BLaER1 treated with 17β-estradiol and CSF1 and Interleukin-3, amounts not matched to agents 10 nM and 100 nM (cell line): ENCODE measurements at regions not wholly inside any gene's neighbourhood (a gene's known extent, or its start where the extent isn't known, plus 50 kb on each side); places are given as distances from the start of the nearest gene placed in this dataset.
"Not testable (repeated sequence)": the region's sequence is repeated elsewhere in the genome, so short reads cannot be mapped to it uniquely, and the experiment has no call there.

Source experiments
- H3K27ac ChIP-seq, 11 experiments: shearing (Covaris generic); formaldehyde crosslinking; 2 replicates each; pipeline ENCODE4 v1.8.1; 2022
- H3K27me3 ChIP-seq, 11 experiments: shearing (Covaris generic); formaldehyde crosslinking; 2 replicates each; pipeline ENCODE4 v1.8.1; 2022
- H3K36me3 ChIP-seq, 11 experiments: shearing (Covaris generic); formaldehyde crosslinking; 2 replicates each; pipeline ENCODE4 v1.8.1; 2022
- H3K4me1 ChIP-seq, 10 experiments: shearing (Covaris generic); formaldehyde crosslinking; 2 replicates each; pipeline ENCODE4 v1.8.1; 2022
- H3K4me2 ChIP-seq, 11 experiments: shearing (Covaris generic); formaldehyde crosslinking; 2 replicates each; pipeline ENCODE4 v1.8.1; 2022
- H3K4me3 ChIP-seq, 10 experiments: shearing (Covaris generic); formaldehyde crosslinking; 2 replicates each; pipeline ENCODE4 v1.8.1; 2022
- H3K9ac ChIP-seq, 11 experiments: shearing (Covaris generic); formaldehyde crosslinking; 2 replicates each; pipeline ENCODE4 v1.8.1; 2022
- H3K9me3 ChIP-seq, 11 experiments: shearing (Covaris generic); formaldehyde crosslinking; replicated peaks in 1 of 11; 2 replicates each; pipeline ENCODE4 v1.8.1; 2022
- H4K20me1 ChIP-seq, 11 experiments: shearing (Covaris generic); formaldehyde crosslinking; 2 replicates each; pipeline ENCODE4 v1.8.1; 2022
- Cebpa-rat ChIP-seq, 11 experiments: shearing (Covaris generic); IDR thresholded peaks; 2 replicates each; pipeline ENCODE4 v1.8.1; 2022

- H3K27ac ChIP-seq = no peak overlapping the region
- H3K9ac ChIP-seq = no peak overlapping the region
- no peak overlapping the region for H3K4me3 ChIP-seq
- no peak for TF ChIP-seq Cebpa-rat (IDR thresholded peaks at IDR 0.05)
- H3K4me2 ChIP-seq = no peak overlapping the region
- H3K36me3 ChIP-seq = no peaks in the 10 kb centered on the region
- no peaks in the 10 kb centered on the region for H3K9me3 ChIP-seq
- H4K20me1 ChIP-seq = no peaks in the 10 kb centered on the region
- no peaks in the 10 kb centered on the region for H3K4me1 ChIP-seq
- no peaks in the 10 kb centered on the region for H3K27me3 ChIP-seq
Measured at GRCh38 chr21:27795418-27795817, 828.5 kb upstream of the ADAMTS5 start.

GRCh38 chr21:27793901-27794300 is 827.0 kb upstream of the ADAMTS5 start:
- H3K4me2 ChIP-seq = no peak overlapping the region
- no peaks in the 10 kb centered on the region for H3K27me3 ChIP-seq
- no peak for TF ChIP-seq Cebpa-rat (IDR thresholded peaks at IDR 0.05)
- H3K4me3 ChIP-seq = no peak overlapping the region
- no peaks in the 10 kb centered on the region for H3K4me1 ChIP-seq
- peaks cover 0 to 1% (median 0%) of the 10 kb centered on the region in 11 experiments; a peak in 1 of 22 replicates for H3K9me3 ChIP-seq
- no peaks in the 10 kb centered on the region for H4K20me1 ChIP-seq
- H3K36me3 ChIP-seq = no peaks in the 10 kb centered on the region
- H3K9ac ChIP-seq = no peak overlapping the region
- H3K27ac ChIP-seq = no peak overlapping the region

- H3K9me3 ChIP-seq = peaks cover 0 to 23% (median 0%) of the 10 kb centered on the region in 11 experiments; a peak in 6 of 22 replicates
- no peak for TF ChIP-seq Cebpa-rat (IDR thresholded peaks at IDR 0.05)
- H3K27ac ChIP-seq = no peak overlapping the region
- H4K20me1 ChIP-seq = no peaks in the 10 kb centered on the region
- peaks cover 0 to 3% (median 0%) of the 10 kb centered on the region in 10 experiments; a peak in 1 of 20 replicates for H3K4me1 ChIP-seq
- no peak overlapping the region for H3K4me2 ChIP-seq
- no peak overlapping the region for H3K4me3 ChIP-seq
- H3K36me3 ChIP-seq = no peaks in the 10 kb centered on the region
- H3K9ac ChIP-seq = no peak overlapping the region
- no peaks in the 10 kb centered on the region for H3K27me3 ChIP-seq
Measured at GRCh38 chr21:27787046-27787445, 820.2 kb upstream of the ADAMTS5 start.

DNA sequence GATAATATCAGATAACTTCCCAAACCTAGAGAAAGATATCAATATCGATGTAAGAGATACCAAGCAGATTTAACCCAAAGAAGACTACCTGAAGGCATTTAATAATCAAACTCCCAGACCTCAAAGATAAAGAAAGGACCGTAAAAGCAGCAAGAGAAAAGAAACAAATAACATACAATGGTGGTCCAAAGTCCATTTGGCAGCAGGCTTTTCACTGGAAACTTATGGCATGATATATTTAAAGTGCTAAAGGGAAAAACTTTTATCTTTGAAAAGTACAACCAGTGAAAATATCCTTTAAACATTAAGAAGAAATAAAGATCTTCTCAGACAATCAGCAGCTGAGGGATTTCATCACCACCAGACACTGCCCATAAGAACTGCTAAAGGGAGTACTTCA is 812.7 kb upstream of the ADAMTS5 start:
- Histone ChIP-seq H4K20me1 (no peaks in the 10 kb centered on the region), H3K27ac (no peak overlapping the region), H3K27me3 (no peaks in the 10 kb centered on the region), H3K4me1 (no peaks in the 10 kb centered on the region), H3K36me3 (no peaks in the 10 kb centered on the region), H3K4me3 (no peak overlapping the region), H3K9ac (no peak overlapping the region), H3K9me3 (peaks cover 0 to 4% (median 0%) of the 10 kb centered on the region in 11 experiments; a peak in 2 of 22 replicates), H3K4me2 (no peak overlapping the region)
- no peak for TF ChIP-seq Cebpa-rat (IDR thresholded peaks at IDR 0.05)

GRCh38 chr21:27776925-27777553 is 810.2 kb upstream of the ADAMTS5 start:
- TF ChIP-seq Cebpa-rat (IDR thresholded peaks at IDR 0.05) = no peak
- H3K27ac ChIP-seq = no peak overlapping the region
- H3K4me1 ChIP-seq = peaks cover 0 to 10% (median 3%) of the 10 kb centered on the region in 10 experiments; a peak in 8 of 20 replicates
- H3K27me3 ChIP-seq = no peaks in the 10 kb centered on the region
- no peak overlapping the region for H3K4me2 ChIP-seq
- H3K36me3 ChIP-seq = no peaks in the 10 kb centered on the region
- H3K9ac ChIP-seq = no peak overlapping the region
- H4K20me1 ChIP-seq = no peaks in the 10 kb centered on the region
- no peaks in the 10 kb centered on the region for H3K9me3 ChIP-seq
- H3K4me3 ChIP-seq = no peak overlapping the region

GRCh38 chr21:27772816-27773215 is 805.9 kb upstream of the ADAMTS5 start:
- Histone ChIP-seq H3K27me3 (no peaks in the 10 kb centered on the region), H3K36me3 (no peaks in the 10 kb centered on the region), H3K4me2 (peak overlapping the region in 4 of 11 experiments; percentile 27 to 70 (median 54); a peak in 7 of 22 replicates), H3K9ac (no peak overlapping the region), H4K20me1 (no peaks in the 10 kb centered on the region), H3K4me1 (peaks cover 0 to 24% (median 7%) of the 10 kb centered on the region in 10 experiments; a peak in 9 of 20 replicates), H3K9me3 (no peaks in the 10 kb centered on the region), H3K27ac (no peak overlapping the region), H3K4me3 (no peak overlapping the region)
- TF ChIP-seq Cebpa-rat (IDR thresholded peaks at IDR 0.05) = no peak

- Histone ChIP-seq H3K27me3 (no peaks in the 10 kb centered on the region), H3K27ac (no peak overlapping the region), H3K9ac (no peak overlapping the region), H3K4me2 (peak overlapping the region in 6 of 11 experiments; percentile 12 to 70 (median 50); a peak in 9 of 22 replicates), H3K4me3 (no peak overlapping the region), H4K20me1 (no peaks in the 10 kb centered on the region), H3K9me3 (no peaks in the 10 kb centered on the region), H3K36me3 (no peaks in the 10 kb centered on the region), H3K4me1 (peaks cover 0 to 24% (median 7%) of the 10 kb centered on the region in 10 experiments; a peak in 9 of 20 replicates)
- no peak for TF ChIP-seq Cebpa-rat (IDR thresholded peaks at IDR 0.05)
Measured at GRCh38 chr21:27771938-27772483, 805.1 kb upstream of the ADAMTS5 start.

GRCh38 chr21:27769763-27770162 is 802.9 kb upstream of the ADAMTS5 start:
- Histone ChIP-seq H4K20me1 (no peaks in the 10 kb centered on the region), H3K4me1 (peaks cover 0 to 24% (median 7%) of the 10 kb centered on the region in 10 experiments; a peak in 9 of 20 replicates), H3K9me3 (no peaks in the 10 kb centered on the region), H3K9ac (no peak overlapping the region), H3K27ac (0 out of 22 replicates have a peak overlapping the region, but pooled peaks of 1 of the 11 experiments have one; percentile 16), H3K4me2 (peak overlapping the region in 4 of 11 experiments; percentile 5 to 30 (median 21); a peak in 3 of 22 replicates), H3K4me3 (no peak overlapping the region), H3K36me3 (no peaks in the 10 kb centered on the region), H3K27me3 (no peaks in the 10 kb centered on the region)
- TF ChIP-seq Cebpa-rat (IDR thresholded peaks at IDR 0.05) = no peak

DNA sequence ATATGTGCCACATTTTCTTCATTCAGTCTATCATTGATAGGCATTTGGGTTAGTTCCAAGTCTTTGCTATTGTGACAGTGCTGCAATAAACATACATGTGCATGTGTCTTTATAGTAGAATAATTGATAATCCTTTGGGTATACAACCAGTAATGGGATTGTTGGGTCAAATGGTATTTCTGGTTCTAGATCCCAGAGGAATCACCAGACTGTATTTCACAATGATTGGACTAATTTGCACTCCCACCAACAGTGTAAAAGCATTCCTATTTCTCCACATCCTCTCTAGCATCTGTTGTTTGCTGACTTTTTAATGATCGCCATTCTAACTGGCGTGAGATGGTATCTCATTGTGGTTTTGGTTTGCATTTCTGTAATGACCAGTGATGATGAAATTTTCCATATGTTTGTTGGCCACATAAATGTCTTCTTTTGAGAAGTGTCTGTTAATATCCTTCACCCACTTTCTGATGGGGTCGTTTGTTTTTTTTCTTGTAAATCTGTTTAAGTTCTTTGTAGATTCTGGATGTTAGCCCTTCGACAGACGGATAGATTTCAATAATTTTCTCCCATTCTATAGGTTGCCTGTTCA is 801.3 kb upstream of the ADAMTS5 start:
- H3K27ac ChIP-seq, H3K9me3 ChIP-seq, H3K9ac ChIP-seq, H4K20me1 ChIP-seq, H3K4me2 ChIP-seq, H3K4me3 ChIP-seq, H3K27me3 ChIP-seq, H3K36me3 ChIP-seq: not testable (repeated sequence)
- H3K4me1 ChIP-seq = peaks cover 0 to 24% (median 7%) of the 10 kb centered on the region in 10 experiments; a peak in 9 of 20 replicates
